MM.1S (cell line): ENCODE measurements at regions not wholly inside any gene's neighbourhood (a gene's known extent, or its start where the extent isn't known, plus 50 kb on each side); places are given as distances from the start of the nearest gene placed in this dataset.

Source experiments
- DNase-seq: peaks from one replicate; pipeline ENCODE4 v3.0.0-alpha.2; 2015
- H2AFZ ChIP-seq: fragments of 300-600 bp; sonication (generic); 2 replicates; pipeline ENCODE4 v1.6.0; 2016; ENCODE audit warnings: antibody characterized with exemption, low read length
- H3F3A ChIP-seq: fragments of 300-600 bp; sonication (generic); 2 replicates; pipeline ENCODE4 v1.6.1; 2016; ENCODE audit warnings: mild to moderate bottlenecking, antibody characterized with exemption, low read length, moderate library complexity, mixed read lengths; ENCODE audit not compliant: insufficient read depth
- H3K27ac ChIP-seq: fragments of 300-600 bp; sonication (generic); 2 replicates; pipeline ENCODE4 v1.5.1; 2016; ENCODE audit warnings: mild to moderate bottlenecking, low read length
- H3K27me3 ChIP-seq: fragments of 300-600 bp; sonication (generic); replicated peaks from 2 replicates; pipeline ENCODE4 v1.6.0; 2016; ENCODE audit warnings: low read length; ENCODE audit not compliant: insufficient read depth
- H3K36me3 ChIP-seq: fragments of 300-600 bp; sonication (generic); replicated peaks from 2 replicates; pipeline ENCODE4 v1.6.1; 2016; ENCODE audit warnings: mild to moderate bottlenecking, low read length, mixed read lengths; ENCODE audit not compliant: insufficient read depth
- H3K4me1 ChIP-seq: fragments of 300-600 bp; sonication (generic); 2 replicates; pipeline ENCODE4 v1.6.1; 2016; ENCODE audit warnings: low read length, mixed read lengths
- H3K4me2 ChIP-seq: fragments of 300-600 bp; sonication (generic); 2 replicates; pipeline ENCODE4 v1.6.0; 2016; ENCODE audit warnings: low read depth, low read length
- H3K4me3 ChIP-seq: fragments of 300-600 bp; sonication (generic); 2 replicates; pipeline ENCODE4 v1.5.1; 2016; ENCODE audit warnings: low read length, mixed read lengths
- H3K79me2 ChIP-seq: fragments of 300-600 bp; sonication (generic); 2 replicates; pipeline ENCODE4 v1.6.1; 2016; ENCODE audit warnings: mixed run types, low read length, mixed read lengths
- H3K9ac ChIP-seq: fragments of 300-600 bp; sonication (generic); 2 replicates; pipeline ENCODE4 v1.6.1; 2016; ENCODE audit warnings: low read length, mixed read lengths
- H3K9me2 ChIP-seq: fragments of 300-600 bp; sonication (generic); replicated peaks from 2 replicates; pipeline ENCODE4 v1.6.1; 2016; ENCODE audit warnings: mild to moderate bottlenecking, low read length, mixed read lengths; ENCODE audit not compliant: insufficient read depth
- H3K9me3 ChIP-seq: fragments of 300-600 bp; sonication (generic); replicated peaks from 2 replicates; pipeline ENCODE4 v1.6.1; 2016; ENCODE audit warnings: mild to moderate bottlenecking, low read length, mixed read lengths; ENCODE audit not compliant: insufficient read depth
- H4K20me1 ChIP-seq: fragments of 300-600 bp; sonication (generic); 2 replicates; pipeline ENCODE4 v1.6.1; 2016; ENCODE audit warnings: mild to moderate bottlenecking, low read length, moderate library complexity, mixed read lengths; ENCODE audit not compliant: insufficient read depth
- CTCF ChIP-seq: fragments of 300-600 bp; sonication (generic); IDR thresholded peaks from 2 replicates; pipeline ENCODE4 v1.5.1; 2016; ENCODE audit warnings: antibody characterized with exemption, low read length, mixed read lengths
- EZH2 ChIP-seq: fragments of 300-600 bp; sonication (generic); optimal IDR thresholded peaks from 2 replicates; pipeline ENCODE3; 2017; ENCODE audit warnings: low read depth, mild to moderate bottlenecking, antibody characterized with exemption, low read length, mixed read lengths
- EZH2phosphoT487 ChIP-seq: fragments of 300-600 bp; sonication (generic); IDR thresholded peaks from 2 replicates; pipeline ENCODE4 v1.6.1; 2018; ENCODE audit warnings: antibody characterized with exemption, low read length

- H3K27ac ChIP-seq: no peak overlapping the region
- H3K36me3 ChIP-seq: no peaks in the 10 kb centered on the region
- H3K9me2 ChIP-seq: no peaks in the 10 kb centered on the region
- H3F3A ChIP-seq: no peaks in the 10 kb centered on the region
- H3K9ac ChIP-seq: no peak overlapping the region
- H3K27me3 ChIP-seq: no peaks in the 10 kb centered on the region
- no peaks in the 10 kb centered on the region for H4K20me1 ChIP-seq
- H3K79me2 ChIP-seq: no peaks in the 10 kb centered on the region
- no peak overlapping the region for H3K4me3 ChIP-seq
- no peaks in the 10 kb centered on the region for H3K4me1 ChIP-seq
- no peak for TF ChIP-seq EZH2
- TF ChIP-seq EZH2phosphoT487: no peak
- no peak for TF ChIP-seq CTCF
- no peak overlapping the region for H2AFZ ChIP-seq
- H3K9me3 ChIP-seq: no peaks in the 10 kb centered on the region
- no peak for DNase-seq
- H3K4me2 ChIP-seq: no peak overlapping the region
These were observed 190.2 kb downstream of the GALR1 start for GRCh38 chr18:77439888-77440287.

- no peak for DNase-seq
- Histone ChIP-seq H3K4me3 (no peak overlapping the region), H3K27ac (no peak overlapping the region), H3F3A (no peaks in the 10 kb centered on the region), H3K9ac (no peak overlapping the region), H3K27me3 (no peaks in the 10 kb centered on the region), H4K20me1 (no peaks in the 10 kb centered on the region), H3K79me2 (no peaks in the 10 kb centered on the region), H3K9me3 (no peaks in the 10 kb centered on the region), H2AFZ (no peak overlapping the region), H3K9me2 (no peaks in the 10 kb centered on the region), H3K4me1 (no peaks in the 10 kb centered on the region), H3K36me3 (no peaks in the 10 kb centered on the region), H3K4me2 (no peak overlapping the region)
- TF ChIP-seq EZH2: no peak
These were observed 192.7 kb downstream of the GALR1 start for GRCh38 chr18:77442393-77442792.

- no peaks in the 10 kb centered on the region for H3K4me1 ChIP-seq
- no peaks in the 10 kb centered on the region for H3K9me3 ChIP-seq
- no peaks in the 10 kb centered on the region for H3K9me2 ChIP-seq
- TF ChIP-seq EZH2 (no peak), EZH2phosphoT487 (no peak), CTCF (no peak)
- H3K4me2 ChIP-seq: no peak overlapping the region
- no peak overlapping the region for H2AFZ ChIP-seq
- H3K27ac ChIP-seq: no peak overlapping the region
- H3K36me3 ChIP-seq: no peaks in the 10 kb centered on the region
- H3K27me3 ChIP-seq: no peaks in the 10 kb centered on the region
- no peak overlapping the region for H3K9ac ChIP-seq
- no peak overlapping the region for H3K4me3 ChIP-seq
- H4K20me1 ChIP-seq: no peaks in the 10 kb centered on the region
- DNase-seq: no peak
- H3F3A ChIP-seq: no peaks in the 10 kb centered on the region
- H3K79me2 ChIP-seq: no peaks in the 10 kb centered on the region
These were observed 194.7 kb downstream of the GALR1 start for GRCh38 chr18:77444385-77444784.

GRCh38 chr18:77448046-77448445 lies 198.4 kb downstream of the GALR1 start:
- H3K36me3 ChIP-seq: no peaks in the 10 kb centered on the region
- H3K9me3 ChIP-seq: no peaks in the 10 kb centered on the region
- no peak overlapping the region for H3K4me2 ChIP-seq
- no peak overlapping the region for H2AFZ ChIP-seq
- no peak for TF ChIP-seq EZH2phosphoT487
- no peaks in the 10 kb centered on the region for H3K4me1 ChIP-seq
- H3K9me2 ChIP-seq: no peaks in the 10 kb centered on the region
- H3K27me3 ChIP-seq: no peaks in the 10 kb centered on the region
- H3K27ac ChIP-seq: no peak overlapping the region
- H4K20me1 ChIP-seq: no peaks in the 10 kb centered on the region
- no peak overlapping the region for H3K4me3 ChIP-seq
- DNase-seq: no peak
- no peaks in the 10 kb centered on the region for H3F3A ChIP-seq
- H3K9ac ChIP-seq: no peak overlapping the region
- H3K79me2 ChIP-seq: no peaks in the 10 kb centered on the region
